DND-41 (cell line): ENCODE measurements at regions not wholly inside any gene's neighbourhood (a gene's known extent, or its start where the extent isn't known, plus 50 kb on each side); places are given as distances from the start of the nearest gene placed in this dataset.

Source experiments
- EZH2 ChIP-seq: IDR thresholded peaks from 3 replicates; pipeline ENCODE4 v1.6.1; 2012; ENCODE audit warnings: borderline replicate concordance, low read depth, mild to moderate bottlenecking, moderate library complexity, low read length, inconsistent platforms; ENCODE audit not compliant: severe bottlenecking
- TF ChIP-seq, protein P1 (sequence below): IDR thresholded peaks from 2 replicates; pipeline ENCODE4 v1.5.1; 2012; ENCODE audit warnings: borderline replicate concordance, low read length, moderate library complexity, mild to moderate bottlenecking; ENCODE audit not compliant: poor library complexity, severe bottlenecking; ENCODE audit errors: extremely low read depth

DNA sequence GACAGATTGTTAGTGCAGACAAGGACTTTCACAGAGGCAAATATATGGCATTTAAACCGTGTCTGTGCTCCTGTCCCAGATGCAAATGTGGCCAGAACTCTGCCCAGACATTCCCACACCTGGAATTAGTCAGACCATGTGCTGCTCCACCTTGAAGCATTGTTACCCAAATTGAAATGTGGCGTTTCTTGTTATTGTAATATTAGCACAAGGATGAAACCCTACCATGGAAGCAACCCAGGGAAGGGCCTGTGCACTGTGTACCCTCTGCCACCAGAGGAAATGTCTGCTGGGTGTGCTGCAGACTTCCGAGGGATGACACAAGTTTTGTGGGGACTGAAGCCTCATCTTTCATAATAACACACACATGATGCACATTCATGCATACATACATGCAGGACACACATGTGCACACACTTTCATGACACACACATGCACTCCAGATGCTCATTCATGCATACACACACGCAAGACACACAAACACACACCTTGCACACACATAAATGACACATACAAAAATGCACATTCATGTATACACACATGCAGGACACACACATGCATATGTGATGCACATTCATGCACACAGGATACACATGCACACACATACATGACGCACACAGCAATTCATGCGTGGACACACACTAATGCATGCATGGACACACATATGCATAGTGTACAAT is 133.2 kb upstream of the SNTG2 start:
- TF ChIP-seq, protein P1, sequence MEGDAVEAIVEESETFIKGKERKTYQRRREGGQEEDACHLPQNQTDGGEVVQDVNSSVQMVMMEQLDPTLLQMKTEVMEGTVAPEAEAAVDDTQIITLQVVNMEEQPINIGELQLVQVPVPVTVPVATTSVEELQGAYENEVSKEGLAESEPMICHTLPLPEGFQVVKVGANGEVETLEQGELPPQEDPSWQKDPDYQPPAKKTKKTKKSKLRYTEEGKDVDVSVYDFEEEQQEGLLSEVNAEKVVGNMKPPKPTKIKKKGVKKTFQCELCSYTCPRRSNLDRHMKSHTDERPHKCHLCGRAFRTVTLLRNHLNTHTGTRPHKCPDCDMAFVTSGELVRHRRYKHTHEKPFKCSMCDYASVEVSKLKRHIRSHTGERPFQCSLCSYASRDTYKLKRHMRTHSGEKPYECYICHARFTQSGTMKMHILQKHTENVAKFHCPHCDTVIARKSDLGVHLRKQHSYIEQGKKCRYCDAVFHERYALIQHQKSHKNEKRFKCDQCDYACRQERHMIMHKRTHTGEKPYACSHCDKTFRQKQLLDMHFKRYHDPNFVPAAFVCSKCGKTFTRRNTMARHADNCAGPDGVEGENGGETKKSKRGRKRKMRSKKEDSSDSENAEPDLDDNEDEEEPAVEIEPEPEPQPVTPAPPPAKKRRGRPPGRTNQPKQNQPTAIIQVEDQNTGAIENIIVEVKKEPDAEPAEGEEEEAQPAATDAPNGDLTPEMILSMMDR, result no peak
- no peak for TF ChIP-seq EZH2
